SK-N-SH treated with all-trans-retinoic acid at 6 μM for 48 hours (cell line): ENCODE measurements at regions not wholly inside any gene's neighbourhood (a gene's known extent, or its start where the extent isn't known, plus 50 kb on each side); places are given as distances from the start of the nearest gene placed in this dataset.

Experiments used
- ATAC-seq: fragments of 200-7000 bp; cut with Tn5 transposase; 3 replicates; pipeline ENCODE4 v1.9.1; 2020; ENCODE audit warnings: mild to moderate bottlenecking, moderate library complexity
- ARNTL ChIP-seq: fragments of 450-650 bp; formaldehyde crosslinking; IDR thresholded peaks from 2 replicates; pipeline ENCODE4 v1.5.0; 2020; ENCODE audit warnings: low read depth, mild to moderate bottlenecking, moderate library complexity, borderline replicate concordance
- BACH2 ChIP-seq: fragments of 250-450 bp; sonication (Bioruptor Pico); IDR thresholded peaks from 2 replicates; pipeline ENCODE4 v1.9.0; 2021; ENCODE audit warnings: mild to moderate bottlenecking, borderline replicate concordance
- CREB5 ChIP-seq: fragments of 250-450 bp; sonication (Bioruptor Pico); IDR thresholded peaks from 2 replicates; pipeline ENCODE4 v1.5.1; 2020; ENCODE audit warnings: low read depth, mild to moderate bottlenecking, moderate library complexity
- CSDC2 ChIP-seq: fragments of 250-450 bp; sonication (Bioruptor Pico); IDR thresholded peaks from 2 replicates; pipeline ENCODE4 v1.5.0; 2020; ENCODE audit warnings: mild to moderate bottlenecking, moderate library complexity
- CSRNP3 ChIP-seq: fragments of 250-450 bp; sonication (Bioruptor Pico); IDR thresholded peaks from 2 replicates; pipeline ENCODE4 v1.5.1; 2021; ENCODE audit warnings: mild to moderate bottlenecking, moderate library complexity
- GLIS3 ChIP-seq: fragments of 250-450 bp; sonication (Bioruptor Pico); IDR thresholded peaks from 2 replicates; pipeline ENCODE4 v1.5.0; 2020; ENCODE audit warnings: mild to moderate bottlenecking, moderate library complexity
- ISL1 ChIP-seq: fragments of 250-450 bp; sonication (Bioruptor Pico); IDR thresholded peaks from 2 replicates; pipeline ENCODE4 v2.1.2; 2022; ENCODE audit warnings: mild to moderate bottlenecking, moderate library complexity
- OSR1 ChIP-seq: fragments of 250-450 bp; sonication (Bioruptor Pico); IDR thresholded peaks from 2 replicates; pipeline ENCODE4 v1.8.0; 2022; ENCODE audit warnings: moderate library complexity, mild to moderate bottlenecking, inconsistent platforms
- PATZ1 ChIP-seq: fragments of 250-450 bp; sonication (Bioruptor Pico); IDR thresholded peaks from 2 replicates; pipeline ENCODE4 v1.8.0; 2020; ENCODE audit warnings: mild to moderate bottlenecking, moderate library complexity, borderline replicate concordance
- PPARA ChIP-seq: fragments of 250-450 bp; sonication (Bioruptor Pico); IDR thresholded peaks from 2 replicates; pipeline ENCODE4 v1.5.0; 2020; ENCODE audit warnings: mild to moderate bottlenecking, borderline replicate concordance
- RARB ChIP-seq: fragments of 250-450 bp; sonication (Bioruptor Pico); IDR thresholded peaks from 2 replicates; pipeline ENCODE4 v1.8.0; 2021; ENCODE audit warnings: mild to moderate bottlenecking, moderate library complexity
- SNAI2 ChIP-seq: fragments of 250-450 bp; sonication (Bioruptor Pico); IDR thresholded peaks from 2 replicates; pipeline ENCODE4 v1.5.0; 2020; ENCODE audit warnings: mild to moderate bottlenecking, moderate library complexity
- TCF4 ChIP-seq: fragments of 250-450 bp; sonication (Bioruptor Pico); IDR thresholded peaks from 2 replicates; pipeline ENCODE4 v1.8.0; 2021; ENCODE audit warnings: mild to moderate bottlenecking, moderate library complexity, borderline replicate concordance
- TOX ChIP-seq: fragments of 250-450 bp; sonication (Bioruptor Pico); IDR thresholded peaks from 2 replicates; pipeline ENCODE4 v1.8.0; 2021; ENCODE audit warnings: mild to moderate bottlenecking, moderate library complexity, borderline replicate concordance
- TSHZ2 ChIP-seq: fragments of 250-450 bp; sonication (Bioruptor Pico); IDR thresholded peaks from 2 replicates; pipeline ENCODE4 v1.5.0; 2020; ENCODE audit warnings: mild to moderate bottlenecking, moderate library complexity
- ZFP3 ChIP-seq: fragments of 250-450 bp; sonication (Bioruptor Pico); IDR thresholded peaks from 2 replicates; pipeline ENCODE4 v1.5.0; 2020; ENCODE audit warnings: mild to moderate bottlenecking, moderate library complexity
- ZFP30 ChIP-seq: fragments of 450-650 bp; formaldehyde crosslinking; IDR thresholded peaks from 2 replicates; pipeline ENCODE4 v1.5.0; 2022; ENCODE audit warnings: mild to moderate bottlenecking, moderate library complexity
- ZNF565 ChIP-seq: fragments of 450-650 bp; formaldehyde crosslinking; conservative IDR thresholded peaks from 2 replicates; pipeline ENCODE4 v1.5.0; 2020; ENCODE audit warnings: low read depth, mild to moderate bottlenecking, moderate library complexity
- ZNF70 ChIP-seq: fragments of 450-650 bp; formaldehyde crosslinking; IDR thresholded peaks from 2 replicates; pipeline ENCODE4 v1.5.0; 2020; ENCODE audit warnings: mild to moderate bottlenecking, moderate library complexity
- ZNF8 ChIP-seq: fragments of 450-650 bp; formaldehyde crosslinking; IDR thresholded peaks from 2 replicates; pipeline ENCODE4 v1.5.0; 2020; ENCODE audit warnings: mild to moderate bottlenecking, moderate library complexity

GRCh38 chr1:5491207-5491904 lies 500.9 kb downstream of the NPHP4 start (continued):
- no peak for TF ChIP-seq CSDC2 (CRISPR knock-in tag)
- no peak for TF ChIP-seq CSRNP3
- TF ChIP-seq ZFP30 (CRISPR knock-in tag), result no peak
- no peak for TF ChIP-seq ZNF70
- TF ChIP-seq CREB5 (CRISPR knock-in tag), result no peak

- no peak for TF ChIP-seq CSRNP3
- TF ChIP-seq ZNF70, result no peak
- no peak for TF ChIP-seq BACH2 (CRISPR knock-in tag)
- TF ChIP-seq PATZ1 (CRISPR knock-in tag), result no peak
- TF ChIP-seq ZNF8 (CRISPR knock-in tag), result no peak
- TF ChIP-seq TCF4 (CRISPR knock-in tag), result no peak
- no peak for TF ChIP-seq TSHZ2 (CRISPR knock-in tag)
- no peak for TF ChIP-seq ZFP3 (CRISPR knock-in tag)
- no peak for TF ChIP-seq CSDC2 (CRISPR knock-in tag)
- TF ChIP-seq ARNTL (CRISPR knock-in tag), result no peak
- no peak for TF ChIP-seq ZNF565
- TF ChIP-seq PPARA (CRISPR knock-in tag), result no peak
- no peak for TF ChIP-seq SNAI2 (CRISPR knock-in tag)
- TF ChIP-seq OSR1 (CRISPR knock-in tag), result no peak
- no peak for TF ChIP-seq GLIS3 (CRISPR knock-in tag)
- TF ChIP-seq RARB (CRISPR knock-in tag), result no peak
- no peak for TF ChIP-seq ISL1 (CRISPR knock-in tag)
- ATAC-seq, result no peak
Measured at GRCh38 chr1:5490635-5491034, 501.6 kb downstream of the NPHP4 start.

DNA sequence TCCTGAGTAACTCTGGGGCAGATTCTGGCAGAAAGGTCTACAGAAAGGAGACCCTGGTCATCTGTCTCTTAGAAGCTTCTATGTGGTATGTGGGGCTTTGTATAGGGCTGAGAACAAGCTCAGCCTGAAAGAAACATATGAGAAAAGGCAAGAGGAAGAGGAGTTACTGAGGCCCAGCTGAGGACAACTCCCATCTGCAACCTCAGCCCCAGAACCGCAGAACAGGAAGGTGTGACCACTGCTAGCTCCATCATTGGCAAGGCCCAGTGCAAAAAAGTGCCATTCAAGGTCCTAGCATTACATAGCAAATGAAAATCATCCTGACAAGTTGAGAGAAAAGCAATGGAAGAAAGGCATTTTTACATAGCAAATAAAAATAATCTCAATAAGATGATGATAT lies 503.8 kb downstream of the NPHP4 start:
- no peak for ATAC-seq
- TF ChIP-seq OSR1 (CRISPR knock-in tag) (no peak), CSRNP3 (no peak), CREB5 (CRISPR knock-in tag) (no peak), ZNF70 (no peak), ZNF565 (no peak), TOX (CRISPR knock-in tag) (no peak), GLIS3 (CRISPR knock-in tag) (no peak), ZFP30 (CRISPR knock-in tag) (no peak), RARB (CRISPR knock-in tag) (no peak), CSDC2 (CRISPR knock-in tag) (no peak)
- TF ChIP-seq, all 23 proteins: peak for 0
